Neuronal stem cell (in vitro differentiated cells): ENCODE measurements at regions not wholly inside any gene's neighbourhood (a gene's known extent, or its start where the extent isn't known, plus 50 kb on each side); places are given as distances from the start of the nearest gene placed in this dataset.

ENCODE experiments used
- DNase-seq: peaks from one replicate; pipeline ENCODE4 v3.0.0-alpha.2; 2013; ENCODE audit warnings: low spot score
- H2AFZ ChIP-seq: one replicate; pipeline ENCODE4 v1.6.1; 2013; ENCODE audit warnings: mild to moderate bottlenecking, low read length, inconsistent platforms
- H2AK5ac ChIP-seq: 2 replicates; pipeline ENCODE4 v1.6.1; 2013; ENCODE audit warnings: low read depth, mild to moderate bottlenecking, inconsistent platforms, low read length, moderate library complexity, mixed read lengths
- H2BK120ac ChIP-seq: 2 replicates; pipeline ENCODE4 v1.6.1; 2013; ENCODE audit warnings: low read depth, mild to moderate bottlenecking, inconsistent platforms, low read length, moderate library complexity, mixed read lengths
- H2BK12ac ChIP-seq: one replicate; pipeline ENCODE4 v1.6.1; 2013; ENCODE audit warnings: low read length, inconsistent platforms
- H2BK15ac ChIP-seq: 2 replicates; pipeline ENCODE4 v1.6.1; 2013; ENCODE audit warnings: mild to moderate bottlenecking, low read length, inconsistent platforms, mixed read lengths
- H2BK5ac ChIP-seq: one replicate; pipeline ENCODE4 v1.6.1; 2013; ENCODE audit warnings: inconsistent platforms, mild to moderate bottlenecking, low read length, moderate library complexity
- H3K14ac ChIP-seq: one replicate; pipeline ENCODE4 v1.6.1; 2013; ENCODE audit warnings: low read length, inconsistent platforms
- H3K18ac ChIP-seq: 2 replicates; pipeline ENCODE4 v1.6.1; 2013; ENCODE audit warnings: low read length, inconsistent platforms
- H3K23ac ChIP-seq: 2 replicates; pipeline ENCODE4 v1.6.1; 2013; ENCODE audit warnings: low read depth, mild to moderate bottlenecking, mixed read lengths, low read length, inconsistent platforms; ENCODE audit not compliant: poor library complexity
- H3K27ac ChIP-seq: replicated peaks from 3 replicates; pipeline ENCODE4 v1.5.1; 2013; ENCODE audit warnings: low read length, inconsistent platforms
- H3K27me3 ChIP-seq, 3 experiments: 2 replicates each; pipeline ENCODE4 v1.6.1; 2013; ENCODE audit warnings: low read length in 3 of 3, mild to moderate bottlenecking in 2 of 3, inconsistent platforms in 1 of 3, low read depth in 1 of 3, mixed read lengths in 1 of 3, moderate library complexity in 1 of 3; ENCODE audit not compliant: control insufficient read depth in 3 of 3, insufficient read depth in 3 of 3
- H3K36me3 ChIP-seq, 2 donors: replicated peaks in 1 of 2; 2 replicates each; pipeline ENCODE4 v1.6.1; 2013; ENCODE audit warnings: low read length in 2 of 2; ENCODE audit not compliant: control insufficient read depth in 2 of 2, insufficient read depth in 2 of 2
- H3K4ac ChIP-seq: 2 replicates; pipeline ENCODE4 v1.6.1; 2013; ENCODE audit warnings: inconsistent platforms, mild to moderate bottlenecking, low read length, moderate library complexity
- H3K4me1 ChIP-seq, 2 donors: 1 replicate in 1 of 2; 2 replicates in 1 of 2; pipeline ENCODE4 v1.6.1; 2013; ENCODE audit warnings: low read length in 2 of 2, low read depth in 1 of 2; ENCODE audit not compliant: control insufficient read depth in 2 of 2, insufficient read depth in 1 of 2
- H3K4me2 ChIP-seq: one replicate; pipeline ENCODE4 v1.6.1; 2013; ENCODE audit warnings: mild to moderate bottlenecking, low read length, inconsistent platforms; ENCODE audit not compliant: insufficient read depth, poor library complexity, severe bottlenecking
- H3K4me3 ChIP-seq, 2 donors: 2 replicates each; pipeline ENCODE4 v1.5.1; 2013; ENCODE audit warnings: low read length in 2 of 2, mild to moderate bottlenecking in 2 of 2, inconsistent platforms in 1 of 2, moderate library complexity in 1 of 2
- H3K79me1 ChIP-seq: one replicate; pipeline ENCODE4 v1.6.1; 2013; ENCODE audit warnings: low read depth, mild to moderate bottlenecking, inconsistent platforms, low read length, moderate library complexity
- H3K9ac ChIP-seq: one replicate; pipeline ENCODE4 v1.6.1; 2013; ENCODE audit warnings: mild to moderate bottlenecking, low read depth, low read length, inconsistent platforms; ENCODE audit not compliant: poor library complexity
- H3K9me3 ChIP-seq, 2 donors: replicated peaks in 1 of 2; 2 replicates each; pipeline versions ENCODE3 to v1.6.1; 2013; ENCODE audit warnings: low read length in 2 of 2, mild to moderate bottlenecking in 2 of 2, inconsistent platforms in 1 of 2, low read depth in 1 of 2, mixed read lengths in 1 of 2, moderate library complexity in 1 of 2; ENCODE audit not compliant: control insufficient read depth in 2 of 2, insufficient read depth in 1 of 2
- H4K8ac ChIP-seq: one replicate; pipeline ENCODE4 v1.6.1; 2013; ENCODE audit warnings: low read depth, mild to moderate bottlenecking, inconsistent platforms, low read length, moderate library complexity
- H4K91ac ChIP-seq: one replicate; pipeline ENCODE4 v1.6.1; 2013; ENCODE audit warnings: low read length, low read depth, mild to moderate bottlenecking, inconsistent platforms; ENCODE audit not compliant: poor library complexity
- WGBS, 2 donors: extraction: QIAGEN DNeasy Blood & Tissue Kit; methylation state at CpG; one replicate each; pipeline ENCODE4 v1.1.7; 2013; ENCODE audit warnings: missing lambda C conversion rate in 2 of 2, mixed read lengths in 1 of 2; ENCODE audit not compliant: insufficient read length in 2 of 2, insufficient replicate concordance in 1 of 2; ENCODE audit errors: extremely low coverage in 2 of 2; 5-methylcytosine and 5-hydroxymethylcytosine counted together

DNA sequence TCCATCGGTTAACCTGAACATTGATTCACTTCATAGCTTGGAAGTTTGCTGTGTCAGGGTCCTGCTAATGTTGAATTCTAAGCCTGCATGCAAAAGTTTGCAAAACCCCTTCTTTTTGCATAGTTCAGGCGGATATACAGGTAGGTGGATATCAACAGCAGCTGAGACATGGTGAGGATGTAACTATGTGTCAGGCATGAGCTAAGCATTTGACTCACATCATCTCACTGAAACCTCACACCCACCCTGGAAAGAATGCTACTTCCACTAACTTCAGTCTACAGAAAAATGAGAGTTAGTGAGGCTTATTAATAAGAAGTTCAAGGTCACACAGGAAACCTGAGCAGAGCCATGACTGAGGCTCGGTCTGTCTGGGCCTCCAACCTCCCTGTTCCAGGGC, 276.9 kb downstream of the BMP7 start:
- Histone ChIP-seq H4K8ac (no peak overlapping the region), H3K27ac (no peak overlapping the region), H2BK120ac (no peak overlapping the region)

DNA sequence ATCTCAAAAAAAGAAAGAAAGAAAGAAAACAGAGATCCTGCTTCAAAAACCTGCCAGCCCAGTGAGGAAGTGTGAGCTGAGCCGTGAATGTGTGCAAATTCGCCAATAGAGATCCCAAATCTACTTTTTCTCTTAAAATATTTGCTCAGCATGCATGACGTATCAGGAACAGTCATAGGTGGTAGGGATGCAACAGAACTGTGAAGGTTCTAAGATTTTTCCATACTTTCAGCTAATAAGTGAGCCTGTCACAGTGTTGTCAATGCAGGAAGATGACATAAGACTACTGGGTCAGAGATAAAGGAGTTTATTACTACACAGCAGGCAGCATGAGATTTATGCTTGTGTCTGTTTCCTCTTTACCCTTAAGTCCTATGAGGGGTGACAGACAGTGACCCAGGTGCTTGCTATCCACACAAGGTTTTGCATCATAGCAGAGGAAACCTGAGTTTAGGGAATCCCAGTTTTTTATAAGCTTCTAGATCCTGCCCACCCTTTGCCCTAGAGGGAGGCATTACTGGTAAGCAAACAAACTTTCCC, 273.4 kb downstream of the BMP7 start:
- Histone ChIP-seq H2BK12ac (no peak overlapping the region), H3K9me3 (peaks cover 0 to 4% of the 10 kb centered on the region in 2 donors), H3K27ac (no peak overlapping the region), H3K79me1 (no peaks in the 10 kb centered on the region), H2AFZ (no peak overlapping the region), H3K27me3 (peaks cover 0 to 7% (median 0%) of the 10 kb centered on the region in 3 experiments), H3K4me2 (no peak overlapping the region), H4K91ac (no peak overlapping the region), H4K8ac (no peak overlapping the region), H3K14ac (no peak overlapping the region), H3K4me3 (no peak overlapping the region), H3K4ac (no peak overlapping the region), H3K23ac (no peak overlapping the region), H3K9ac (no peak overlapping the region), H3K4me1 (no peaks in the 10 kb centered on the region), H2AK5ac (no peak overlapping the region), H2BK5ac (no peak overlapping the region), H3K36me3 (no peaks in the 10 kb centered on the region), H3K18ac (no peak overlapping the region), H2BK120ac (no peak overlapping the region), H2BK15ac (no peak overlapping the region)
- WGBS, 2 donors: no CpG with 5 or more reads among the region's 3 CpGs
- no peak for DNase-seq

More for the DNA sequence above, 276.9 kb downstream of the BMP7 start:
- Histone ChIP-seq H3K18ac (no peak overlapping the region), H2BK15ac (no peak overlapping the region), H3K27me3 (peaks cover 0 to 7% (median 0%) of the 10 kb centered on the region in 3 experiments), H3K4me3 (no peak overlapping the region), H2AFZ (no peak overlapping the region), H3K14ac (no peak overlapping the region), H3K79me1 (no peaks in the 10 kb centered on the region), H3K4ac (no peak overlapping the region), H3K9me3 (peaks cover 0 to 5% of the 10 kb centered on the region in 2 donors), H3K9ac (no peak overlapping the region), H3K23ac (no peak overlapping the region), H3K4me1 (no peaks in the 10 kb centered on the region), H3K4me2 (no peak overlapping the region), H2BK5ac (no peak overlapping the region), H3K36me3 (no peaks in the 10 kb centered on the region), H2BK12ac (no peak overlapping the region), H2AK5ac (no peak overlapping the region), H4K91ac (no peak overlapping the region)
- WGBS, 2 donors: no CpG with 5 or more reads among the region's 3 CpGs
- DNase-seq: no peak

DNA sequence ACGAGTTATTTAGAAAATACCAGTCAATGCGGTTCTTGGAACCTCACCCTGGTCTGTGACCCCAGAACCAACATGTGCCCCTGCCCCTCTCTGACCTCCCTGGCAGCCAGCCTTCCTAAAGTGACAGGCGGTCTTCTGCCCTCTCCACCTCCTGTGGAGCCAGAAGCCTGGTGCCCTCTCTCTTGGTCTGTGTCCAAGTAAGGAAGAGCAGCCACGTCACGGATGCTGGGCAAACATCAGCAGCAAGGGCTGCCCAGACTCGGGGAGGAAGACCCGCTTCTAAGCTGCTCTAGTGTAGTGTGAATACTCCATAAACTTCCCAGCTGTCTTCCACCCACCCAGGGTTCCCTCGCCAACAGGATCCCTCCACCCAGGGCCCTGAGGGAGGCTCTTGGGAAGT, 272.4 kb downstream of the BMP7 start:
- Histone ChIP-seq H3K79me1 (no peaks in the 10 kb centered on the region), H3K9me3 (peaks cover 0 to 9% of the 10 kb centered on the region in 2 donors), H2BK12ac (no peak overlapping the region), H3K9ac (no peak overlapping the region), H3K23ac (peak overlapping the region; percentile 8), H2BK15ac (no peak overlapping the region), H4K91ac (no peak overlapping the region), H3K14ac (no peak overlapping the region), H3K36me3 (no peaks in the 10 kb centered on the region), H3K27me3 (peaks cover 0 to 7% (median 0%) of the 10 kb centered on the region in 3 experiments), H2AK5ac (peak overlapping the region; percentile 37), H2BK5ac (no peak overlapping the region), H3K4me2 (no peak overlapping the region), H4K8ac (no peak overlapping the region), H2BK120ac (no peak overlapping the region), H3K18ac (no peak overlapping the region), H3K4ac (no peak overlapping the region), H2AFZ (no peak overlapping the region), H3K27ac (no peak overlapping the region), H3K4me3 (no peak overlapping the region), H3K4me1 (no peaks in the 10 kb centered on the region)
- DNase-seq: no peak
- WGBS, 2 donors: no CpG with 5 or more reads among the region's 8 CpGs

DNA sequence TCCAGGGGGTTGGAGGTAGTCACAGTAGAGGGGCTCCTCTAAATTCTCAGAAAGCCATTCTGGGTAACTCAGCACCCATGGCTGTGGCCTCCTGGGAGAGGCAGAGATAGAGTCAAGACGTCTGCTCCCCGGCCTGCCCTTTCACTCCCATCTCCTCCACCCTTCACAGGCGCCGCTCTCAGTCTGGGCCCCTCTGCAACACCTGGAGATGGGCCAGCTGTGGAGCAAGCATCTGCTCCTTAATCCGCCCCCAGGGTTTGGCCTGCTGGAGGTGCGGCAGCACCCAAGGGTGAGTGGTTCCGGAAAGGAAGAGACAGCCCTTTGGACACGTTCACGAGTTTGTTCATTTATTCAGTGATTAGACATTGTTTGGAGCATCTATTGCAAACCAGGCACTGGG, 271.3 kb downstream of the BMP7 start:
- no peak overlapping the region for H3K4me3 ChIP-seq
- H4K91ac ChIP-seq: no peak overlapping the region
- no peaks in the 10 kb centered on the region for H3K36me3 ChIP-seq
- peaks cover 0 to 3% (median 0%) of the 10 kb centered on the region in 3 experiments for H3K27me3 ChIP-seq
- H3K4me1 ChIP-seq: no peaks in the 10 kb centered on the region
- DNase-seq: no peak
- H3K79me1 ChIP-seq: no peaks in the 10 kb centered on the region
- no peak overlapping the region for H2BK15ac ChIP-seq
- H2BK12ac ChIP-seq: no peak overlapping the region
- H3K18ac ChIP-seq: no peak overlapping the region
- H3K4me2 ChIP-seq: no peak overlapping the region
- H2BK5ac ChIP-seq: no peak overlapping the region
- H3K4ac ChIP-seq: no peak overlapping the region
- no peak overlapping the region for H2BK120ac ChIP-seq
- H3K14ac ChIP-seq: no peak overlapping the region
- H3K9ac ChIP-seq: no peak overlapping the region
- H3K23ac ChIP-seq: no peak overlapping the region
- H3K27ac ChIP-seq: no peak overlapping the region
- H4K8ac ChIP-seq: no peak overlapping the region
- no CpG with 5 or more reads among the region's 9 CpGs for WGBS, 2 donors
- peaks cover 0 to 9% of the 10 kb centered on the region in 2 donors for H3K9me3 ChIP-seq
- H2AK5ac ChIP-seq: peak overlapping the region; percentile 8
- no peak overlapping the region for H2AFZ ChIP-seq
